ENCODE measurements at regions not wholly inside any gene's neighbourhood (a gene's known extent, or its start where the extent isn't known, plus 50 kb on each side); places are given as distances from the start of the nearest gene placed in this dataset.

- Histone ChIP-seq H3K9ac (no peak overlapping the region), H3K9me2 (no peaks in the 10 kb centered on the region), H3K9me3 (no peaks in the 10 kb centered on the region), H3K4me2 (no peak overlapping the region), H3K27me3 (ENCODE audit: insufficient read depth) (no peaks in the 10 kb centered on the region), H3K79me2 (ENCODE audit: insufficient read depth) (no peaks in the 10 kb centered on the region), H3K27ac (ENCODE audit: low read depth in 2 of 2, low read length in 1 of 2) (no peak overlapping the region), H4K20me1 (ENCODE audit: insufficient read depth) (no peaks in the 10 kb centered on the region), H2AFZ (ENCODE audit: low read depth) (no peak overlapping the region), H3K36me3 (replicated peaks in 1 of 2; ENCODE audit: control insufficient read depth in 1 of 2, insufficient read depth in 2 of 2, low read length in 1 of 2) (no peaks in the 10 kb centered on the region), H3K4me1 (ENCODE audit: control insufficient read depth in 1 of 2, insufficient read depth in 2 of 2, low read depth in 1 of 2, low read length in 1 of 2) (no peaks in the 10 kb centered on the region), H3K4me3 (ENCODE audit: low read depth in 2 of 2, low read length in 1 of 2) (no peak overlapping the region), H3F3A (replicated peaks; ENCODE audit: insufficient read depth) (no peaks in the 10 kb centered on the region)
- no peak for TF ChIP-seq USF2 (IDR thresholded peaks at IDR 0.05; ENCODE audit: borderline replicate concordance, low read depth, low read length)
- no peak for TF ChIP-seq RCOR1 (IDR thresholded peaks at IDR 0.05; ENCODE audit: low read length)
- 32% methylated on average over 2 of the region's 2 CpGs for WGBS (ENCODE audit: low lambda C conversion rate)
- CTCF ChIA-PET = no interaction called here
- POLR2A ChIA-PET = no interaction called here
- DNase-seq = no peak
Measured at GRCh38 chr11:96963375-96963774, 573.6 kb downstream of the JRKL start.

- no peaks in the 10 kb centered on the region for H3K4me1 ChIP-seq (ENCODE audit: control insufficient read depth in 1 of 2, insufficient read depth in 2 of 2, low read depth in 1 of 2, low read length in 1 of 2)
- POLR2A ChIA-PET = no interaction called here
- WGBS (ENCODE audit: low lambda C conversion rate) = 39% methylated on average over 2 of the region's 2 CpGs
- H3K4me3 ChIP-seq (ENCODE audit: low read depth in 2 of 2, low read length in 1 of 2) = no peak overlapping the region
- no peaks in the 10 kb centered on the region for H3K9me3 ChIP-seq
- CTCF ChIA-PET = no interaction called here
- H3K36me3 ChIP-seq (replicated peaks in 1 of 2; ENCODE audit: control insufficient read depth in 1 of 2, insufficient read depth in 2 of 2, low read length in 1 of 2) = no peaks in the 10 kb centered on the region
- H3K9ac ChIP-seq = no peak overlapping the region
- no peak for DNase-seq
- H3K4me2 ChIP-seq = no peak overlapping the region
- no peak for TF ChIP-seq TCF12 (IDR thresholded peaks at IDR 0.05)
- no peak for TF ChIP-seq JUND (IDR thresholded peaks at IDR 0.05)
- TF ChIP-seq REST (IDR thresholded peaks at IDR 0.05; ENCODE audit: low read depth, low read length) = no peak
- no peak for TF ChIP-seq FOSL2 (IDR thresholded peaks at IDR 0.05; ENCODE audit: borderline replicate concordance, low read depth)
- no peak for TF ChIP-seq NRF1 (IDR thresholded peaks at IDR 0.05; ENCODE audit: low read depth, low read length)
- TF ChIP-seq IRF3 (IDR thresholded peaks at IDR 0.05; ENCODE audit: low read depth, low read length) = no peak
- no peak for TF ChIP-seq SMC3 (IDR thresholded peaks at IDR 0.05; ENCODE audit: low read depth, low read length)
- no peak for TF ChIP-seq FOXJ3 (CRISPR knock-in tag; IDR thresholded peaks at IDR 0.05)
- TF ChIP-seq RFX5 (IDR thresholded peaks at IDR 0.05; ENCODE audit: low read length) = no peak
- no peak for TF ChIP-seq MXI1 (IDR thresholded peaks at IDR 0.05; ENCODE audit: low read depth, low read length)
- no peak for TF ChIP-seq MEF2A (IDR thresholded peaks at IDR 0.05; ENCODE audit: borderline replicate concordance, low read depth)
- no peak for TF ChIP-seq POLR2AphosphoS5 (IDR thresholded peaks at IDR 0.05; ENCODE audit: low read depth, low read length)
- no peak for TF ChIP-seq PBX3 (IDR thresholded peaks at IDR 0.05)
- no peak for TF ChIP-seq RCOR1 (IDR thresholded peaks at IDR 0.05; ENCODE audit: low read length)
- no peaks in the 10 kb centered on the region for H3F3A ChIP-seq (replicated peaks; ENCODE audit: insufficient read depth)
- no peaks in the 10 kb centered on the region for H3K79me2 ChIP-seq (ENCODE audit: insufficient read depth)
- H3K27me3 ChIP-seq (ENCODE audit: insufficient read depth) = no peaks in the 10 kb centered on the region
- no peaks in the 10 kb centered on the region for H3K9me2 ChIP-seq
- H2AFZ ChIP-seq (ENCODE audit: low read depth) = no peak overlapping the region
- H4K20me1 ChIP-seq (ENCODE audit: insufficient read depth) = no peaks in the 10 kb centered on the region
- H3K27ac ChIP-seq (ENCODE audit: low read depth in 2 of 2, low read length in 1 of 2) = no peak overlapping the region
Measured at GRCh38 chr11:96964661-96965060, 574.8 kb downstream of the JRKL start.

All from SK-N-SH (cell line).